Activated CD4-positive, alpha-beta T cell treated with anti-CD3 and anti-CD28 coated beads, Interleukin-10, Interleukin-2, amounts not matched to agents 100 ng/mL and 50 ng/mL, durations not matched to agents 16 hours and 8 hours (primary cell): ENCODE measurements at regions not wholly inside any gene's neighbourhood (a gene's known extent, or its start where the extent isn't known, plus 50 kb on each side); places are given as distances from the start of the nearest gene placed in this dataset.
"Not testable (repeated sequence)": the region's sequence is repeated elsewhere in the genome, so short reads cannot be mapped to it uniquely, and the experiment has no call there.

Source experiments
- DNase-seq: peaks from one replicate; pipeline ENCODE4 v3.0.0-alpha.2; 2020

GRCh38 chr13:110006304-110006703 lies 219.9 kb upstream of the IRS2 start:
- no peak for DNase-seq

- DNase-seq = no peak
Observed at GRCh38 chr13:110005563-110005962, 219.2 kb upstream of the IRS2 start.

GRCh38 chr13:110004814-110005213 lies 218.4 kb upstream of the IRS2 start:
- no peak for DNase-seq

GRCh38 chr13:110001670-110002275 lies 215.4 kb upstream of the IRS2 start:
- no peak for DNase-seq

DNA sequence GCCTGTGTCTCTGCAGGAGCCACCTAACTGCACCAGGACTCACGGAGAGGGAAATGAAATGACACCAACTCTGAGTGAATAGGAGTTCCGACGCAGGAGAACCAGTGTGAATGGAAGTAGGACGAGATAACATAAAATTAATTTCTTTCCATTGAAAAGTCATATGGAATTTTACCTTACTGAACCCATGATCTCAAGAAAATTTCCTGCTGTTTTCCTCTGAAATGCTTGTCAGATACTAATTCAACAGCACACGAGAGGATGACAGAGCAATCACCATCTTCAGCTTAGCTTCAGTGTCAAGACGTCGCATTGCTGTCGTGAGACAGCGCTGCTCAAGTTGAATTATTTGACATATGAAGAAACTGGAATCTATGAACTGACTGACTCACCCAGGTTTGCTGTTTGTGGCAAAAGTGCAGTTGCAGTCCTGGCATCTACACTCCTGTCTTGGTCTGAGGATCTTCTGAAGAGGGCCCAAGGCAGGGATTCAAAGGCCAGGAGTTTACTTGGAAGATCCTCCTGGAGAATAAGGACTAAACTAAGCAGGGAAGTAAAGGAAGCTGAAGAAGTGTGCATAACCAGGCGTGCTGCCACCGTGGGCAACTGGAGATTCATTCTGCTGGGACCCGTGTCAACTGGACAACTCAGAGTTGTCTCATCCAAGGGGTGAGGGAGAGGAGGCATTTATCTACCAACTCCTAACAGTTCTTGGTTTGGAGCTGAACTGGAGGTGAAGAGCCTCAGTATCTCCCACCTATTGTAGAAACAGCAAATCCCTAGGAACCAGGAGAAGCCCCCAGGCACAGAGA lies 214.4 kb upstream of the IRS2 start:
- no peak for DNase-seq

- no peak for DNase-seq
Observed at GRCh38 chr13:109999659-110000533, 213.5 kb upstream of the IRS2 start.

DNA sequence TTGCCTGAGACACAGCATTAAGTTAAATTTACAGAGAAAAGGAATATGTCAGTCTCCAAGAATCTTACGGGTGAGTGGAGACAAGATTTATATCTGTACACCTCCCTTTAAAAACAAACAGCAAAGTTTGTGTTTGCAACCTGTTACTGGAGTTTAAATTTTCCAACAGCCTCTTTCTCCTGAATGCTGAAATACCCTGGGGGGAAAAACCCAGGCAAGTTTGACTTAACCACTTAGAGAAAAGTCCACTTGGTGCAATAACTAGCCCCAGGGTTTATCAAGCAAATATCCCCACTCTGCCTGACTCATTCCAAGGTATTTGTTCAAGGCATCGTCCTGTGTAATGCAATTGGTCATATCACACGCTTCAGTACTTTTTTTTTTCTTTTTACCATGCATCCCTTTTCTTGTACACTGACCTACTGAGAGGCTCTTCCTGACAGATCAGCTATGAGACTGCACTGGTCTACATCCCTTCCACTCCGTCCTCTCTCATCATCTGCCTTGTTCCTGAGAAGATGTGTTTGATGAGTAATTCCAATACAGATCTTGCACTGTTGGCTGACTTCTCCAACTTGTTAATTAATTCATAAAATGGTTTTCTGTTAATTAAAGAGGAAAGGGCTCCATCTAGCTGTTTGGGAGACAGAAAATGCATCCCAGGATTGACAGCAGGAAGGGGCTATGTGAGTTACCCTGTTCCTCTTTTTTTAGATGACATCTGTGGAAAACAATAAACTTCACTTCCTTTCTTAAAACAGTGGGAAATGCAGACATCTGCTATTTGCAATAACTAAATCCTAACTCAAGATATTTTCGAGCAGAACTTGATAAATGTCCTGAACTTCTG lies 212.5 kb upstream of the IRS2 start:
- no peak for DNase-seq

DNA sequence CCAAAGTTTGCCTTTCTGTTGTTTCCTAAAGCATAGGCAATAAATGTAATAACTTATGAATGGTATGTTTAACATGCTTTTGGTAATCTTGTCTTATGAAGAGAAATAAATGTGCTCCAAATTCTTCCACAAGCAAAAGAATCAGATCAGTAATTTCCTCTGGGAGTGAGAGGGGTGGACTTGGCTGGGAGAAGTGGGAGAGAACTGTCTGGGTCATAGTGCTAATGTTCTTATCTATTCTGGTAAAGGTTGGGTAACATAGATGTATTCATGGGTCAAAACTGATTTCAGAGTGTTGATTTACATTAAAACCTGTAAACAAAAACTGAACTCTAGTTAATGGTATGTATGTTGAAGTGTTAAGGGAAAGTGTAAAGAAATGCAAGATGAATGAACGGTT lies 211.7 kb upstream of the IRS2 start:
- DNase-seq = no peak

DNA sequence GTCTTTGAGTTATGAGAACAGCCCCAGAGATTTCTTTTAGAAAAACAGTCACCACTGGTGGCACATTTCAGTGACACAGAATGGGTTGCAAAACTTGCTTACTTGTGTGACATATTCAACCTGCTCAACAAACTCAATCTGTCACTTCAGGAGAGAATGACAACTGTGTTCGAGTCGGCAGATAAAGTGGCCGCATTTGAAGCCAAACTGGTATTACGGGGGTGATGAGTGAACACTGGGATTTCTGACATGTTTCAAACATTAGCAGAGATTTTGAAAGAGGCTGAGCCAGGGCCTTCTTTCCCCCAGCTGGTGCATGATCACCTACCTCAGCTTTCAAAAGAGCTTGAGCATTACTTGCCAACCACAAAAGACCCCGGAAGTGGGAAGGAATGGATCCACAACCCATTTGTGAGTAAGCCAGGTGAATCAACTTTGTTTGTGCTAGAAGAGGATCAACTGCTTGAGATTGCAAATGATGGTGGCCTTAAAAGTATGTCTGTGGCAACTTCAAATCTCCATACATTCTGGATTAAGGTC lies 210.7 kb upstream of the IRS2 start:
- not testable (repeated sequence) for DNase-seq

GRCh38 chr13:109996404-109996960 lies 210.1 kb upstream of the IRS2 start:
- no peak for DNase-seq

DNA sequence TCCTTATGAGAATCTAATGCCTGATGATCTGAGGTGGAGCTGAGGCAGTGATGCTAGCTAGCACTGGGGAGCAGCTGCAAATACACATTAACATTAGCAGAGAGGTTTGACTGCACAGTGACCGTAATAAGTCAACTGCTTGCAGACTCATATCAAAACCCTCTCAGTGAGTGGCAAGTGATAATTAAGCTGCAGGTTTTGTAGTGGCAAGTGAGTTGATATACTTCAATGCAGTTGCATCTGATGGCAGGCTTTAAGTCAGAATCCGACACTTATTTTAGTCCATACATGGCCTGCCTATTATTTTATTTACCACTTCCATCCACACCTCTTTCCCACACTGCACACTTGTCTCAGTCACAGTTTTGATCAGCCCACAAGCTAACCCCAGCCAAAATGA lies 209.2 kb upstream of the IRS2 start:
- no peak for DNase-seq

DNA sequence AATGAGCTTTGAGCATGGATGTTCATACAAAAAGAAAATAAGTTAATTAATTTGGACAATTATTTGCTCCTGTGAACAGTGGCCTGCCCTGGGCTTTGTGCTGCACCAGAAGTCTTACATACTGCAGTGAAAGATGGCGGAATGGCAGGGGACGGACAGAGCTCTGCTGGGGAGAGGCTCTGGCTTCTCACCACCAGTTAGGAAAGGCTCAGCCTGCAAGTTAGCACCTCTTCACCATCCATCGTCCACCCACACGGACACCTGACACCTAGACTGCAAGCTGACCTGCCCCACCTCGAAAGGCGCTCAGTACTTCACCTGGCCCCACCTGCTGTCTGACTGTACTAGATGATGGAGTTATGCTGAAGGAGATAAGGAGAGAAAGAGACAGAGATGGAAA lies 203.9 kb upstream of the IRS2 start:
- no peak for DNase-seq

DNA sequence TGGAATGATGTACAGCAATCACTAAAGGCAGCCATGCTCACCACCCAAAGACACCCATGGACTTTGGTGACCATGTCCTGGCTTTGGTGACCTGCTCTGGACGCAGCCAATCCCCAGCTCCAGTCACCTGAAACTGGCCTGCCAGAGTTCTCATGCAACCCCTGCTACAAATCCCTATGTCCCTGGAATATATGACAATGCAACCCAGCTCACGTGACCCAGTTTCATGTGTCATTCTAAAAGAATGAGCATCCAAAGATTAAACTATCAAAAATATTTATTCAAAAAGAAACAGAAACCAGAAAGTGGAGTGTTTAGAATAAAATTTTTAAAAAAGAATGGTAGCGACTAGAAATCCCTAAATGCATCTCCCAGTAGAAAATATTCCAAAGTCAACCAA lies 203.3 kb upstream of the IRS2 start:
- DNase-seq = no peak

DNA sequence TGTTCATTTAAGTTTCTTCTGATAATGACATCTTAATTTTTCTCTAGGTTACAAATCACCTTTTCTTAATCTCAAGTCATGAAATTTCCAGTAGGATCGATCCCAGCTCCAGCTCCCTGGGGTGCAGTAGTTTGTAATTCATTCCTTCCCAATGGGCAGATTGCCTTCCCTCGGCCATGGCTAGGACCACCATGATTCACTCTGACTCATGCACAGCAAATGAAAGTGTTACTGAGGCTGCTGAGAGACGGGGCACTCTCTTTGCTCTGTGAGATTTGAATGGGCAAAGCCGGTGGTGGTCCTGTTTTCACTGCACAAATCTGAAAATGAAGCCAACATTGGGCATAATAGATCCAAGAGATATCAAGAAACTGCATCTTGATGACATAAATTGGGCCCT lies 202.8 kb upstream of the IRS2 start:
- DNase-seq = no peak

GRCh38 chr13:109986851-109987250 lies 200.5 kb upstream of the IRS2 start:
- no peak for DNase-seq

GRCh38 chr13:109985871-109986450 lies 199.6 kb upstream of the IRS2 start:
- no peak for DNase-seq

- DNase-seq = no peak
Observed at GRCh38 chr13:109983447-109983846, 197.1 kb upstream of the IRS2 start.

DNA sequence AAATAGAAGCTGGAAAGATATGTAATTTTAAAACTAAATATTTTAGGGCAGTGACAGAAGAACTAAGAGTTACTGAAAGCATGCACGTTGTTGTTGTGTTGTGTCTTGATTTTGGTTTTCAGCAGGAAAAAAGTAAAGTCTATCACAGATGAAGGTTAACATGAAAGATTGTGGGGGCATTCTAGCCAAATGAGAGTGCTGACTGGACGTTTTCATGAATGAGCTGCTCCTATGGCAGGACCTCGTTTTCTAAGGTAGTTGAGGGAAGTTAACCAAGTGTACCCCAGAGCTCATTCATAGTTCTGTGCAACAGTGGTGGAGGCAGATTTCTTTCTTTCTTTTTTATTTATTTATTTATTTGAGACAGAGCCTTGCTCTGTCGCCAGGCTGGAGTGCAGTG lies 194.6 kb upstream of the IRS2 start:
- DNase-seq = no peak

- not testable (repeated sequence) for DNase-seq
Observed at GRCh38 chr13:109979676-109980075, 193.3 kb upstream of the IRS2 start.

DNA sequence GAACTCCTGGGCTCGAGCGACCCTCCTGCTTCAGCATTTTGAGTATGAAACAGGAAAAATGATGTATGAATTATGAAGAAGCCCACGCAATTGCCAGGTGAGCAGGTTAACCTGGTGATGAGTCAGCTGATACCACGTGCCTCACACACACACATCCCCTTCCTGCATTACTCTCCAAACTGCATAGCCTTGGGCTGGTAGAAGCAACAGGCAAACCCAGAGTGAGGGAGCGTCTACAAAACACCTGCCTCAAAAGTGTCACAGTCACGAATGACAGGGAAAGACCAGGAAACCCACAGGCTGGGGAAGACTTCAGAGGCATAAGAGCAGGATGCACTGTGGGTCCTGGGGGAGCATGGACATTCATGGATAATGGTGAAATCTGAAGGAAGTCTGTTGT lies 192.8 kb upstream of the IRS2 start:
- DNase-seq = no peak

DNA sequence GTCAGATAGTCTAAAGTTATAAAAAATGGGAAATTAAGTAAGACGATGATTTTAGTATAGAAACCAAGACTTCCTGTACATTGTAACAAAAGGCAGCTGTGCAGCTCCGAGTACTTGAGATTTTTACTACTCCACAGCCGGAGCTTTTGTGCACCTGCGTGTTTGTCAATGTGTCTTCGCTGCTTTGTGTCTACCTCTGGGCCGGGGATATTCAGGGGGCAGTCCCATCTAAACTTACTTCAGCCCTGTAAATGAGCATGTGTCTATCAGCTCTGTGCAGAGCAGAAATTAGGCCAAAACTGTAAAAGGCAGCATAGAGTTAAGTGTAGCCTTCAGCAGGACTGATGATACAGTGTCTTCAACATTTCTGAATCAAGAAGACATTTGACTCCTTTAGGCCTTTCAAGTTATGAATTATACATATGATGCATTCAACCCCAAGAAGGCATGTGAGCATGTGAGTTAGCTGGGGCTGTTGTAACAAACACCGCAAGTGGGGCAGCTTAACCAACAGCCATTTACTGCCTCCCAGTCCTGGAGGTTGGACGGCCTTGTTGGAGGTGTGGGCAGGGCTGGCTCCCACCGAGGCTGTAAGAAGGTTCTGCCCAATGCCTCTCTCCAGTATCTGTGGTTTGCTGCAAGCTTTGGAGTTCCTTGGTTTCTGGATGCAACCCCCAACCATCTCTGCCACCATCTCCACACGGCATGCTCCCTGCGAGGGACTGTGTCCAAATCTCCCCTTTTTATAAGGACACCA lies 191.0 kb upstream of the IRS2 start:
- DNase-seq = no peak
